ENCODE measurements at regions not wholly inside any gene's neighbourhood (a gene's known extent, or its start where the extent isn't known, plus 50 kb on each side); places are given as distances from the start of the nearest gene placed in this dataset.

- Histone ChIP-seq H2AFZ (ENCODE audit: low read depth, low read length) (no peak overlapping the region), H3K9me3 (replicated peaks; ENCODE audit: control insufficient read depth, insufficient read depth, low read length) (no peaks in the 10 kb centered on the region), H3K9ac (replicated peaks; ENCODE audit: extremely low read depth, insufficient read depth, low read length) (no peak overlapping the region), H3K4me2 (ENCODE audit: insufficient read depth, low read length) (no peak overlapping the region), H3K9me1 (replicated peaks; ENCODE audit: control insufficient read depth, extremely low read depth, insufficient read depth, low read length) (no peaks in the 10 kb centered on the region), H4K20me1 (replicated peaks; ENCODE audit: control insufficient read depth, extremely low read depth, insufficient read depth, low read length) (no peaks in the 10 kb centered on the region), H3K27me3 (ENCODE audit: control insufficient read depth in 2 of 2, insufficient read depth in 2 of 2, low read length in 2 of 2) (no peaks in the 10 kb centered on the region), H3K36me3 (ENCODE audit: control insufficient read depth in 2 of 2, extremely low read depth in 1 of 2, insufficient read depth in 2 of 2, low read length in 2 of 2) (no peaks in the 10 kb centered on the region), H3K4me1 (ENCODE audit: control insufficient read depth, extremely low read depth, insufficient read depth, low read length) (no peaks in the 10 kb centered on the region), H3K27ac (ENCODE audit: insufficient read depth, low read depth, low read length) (no peak overlapping the region), H3K4me3 (replicated peaks in 1 of 3; ENCODE audit: insufficient read depth in 1 of 3, low read depth in 1 of 3, low read length in 3 of 3) (no peak overlapping the region), H3K79me2 (ENCODE audit: control insufficient read depth, insufficient read depth, low read length) (no peaks in the 10 kb centered on the region)
- no TSS peak for BruUV-seq (replicated peaks)
- ChIA-PET POLR2A (no interaction called here), CTCF (interaction anchor here (1.0 kb wide), 1 partner anchor 50 kb away, joined by 3 read pairs; no protein-coding TSS in a partner anchor)
- no peak for FAIRE-seq
- intact Hi-C loops (cut with micrococcal nuclease): no loop called here
- TF ChIP-seq MAX (IDR thresholded peaks at IDR 0.05; ENCODE audit: insufficient read depth, insufficient read length): no peak
- TF ChIP-seq GATA2 (IDR thresholded peaks at IDR 0.05; ENCODE audit: insufficient read depth, insufficient read length, low read depth, low read length): no peak
- TF ChIP-seq FOS (IDR thresholded peaks at IDR 0.05; ENCODE audit: borderline replicate concordance, insufficient read depth, low read length): no peak
- no peak for TF ChIP-seq JUN (IDR thresholded peaks at IDR 0.05; ENCODE audit: borderline replicate concordance, insufficient read depth, insufficient read length, low read depth)
- TF ChIP-seq POLR2A (IDR thresholded peaks at IDR 0.05; ENCODE audit: low read depth, low read length): no peak
- TF ChIP-seq, protein P1, sequence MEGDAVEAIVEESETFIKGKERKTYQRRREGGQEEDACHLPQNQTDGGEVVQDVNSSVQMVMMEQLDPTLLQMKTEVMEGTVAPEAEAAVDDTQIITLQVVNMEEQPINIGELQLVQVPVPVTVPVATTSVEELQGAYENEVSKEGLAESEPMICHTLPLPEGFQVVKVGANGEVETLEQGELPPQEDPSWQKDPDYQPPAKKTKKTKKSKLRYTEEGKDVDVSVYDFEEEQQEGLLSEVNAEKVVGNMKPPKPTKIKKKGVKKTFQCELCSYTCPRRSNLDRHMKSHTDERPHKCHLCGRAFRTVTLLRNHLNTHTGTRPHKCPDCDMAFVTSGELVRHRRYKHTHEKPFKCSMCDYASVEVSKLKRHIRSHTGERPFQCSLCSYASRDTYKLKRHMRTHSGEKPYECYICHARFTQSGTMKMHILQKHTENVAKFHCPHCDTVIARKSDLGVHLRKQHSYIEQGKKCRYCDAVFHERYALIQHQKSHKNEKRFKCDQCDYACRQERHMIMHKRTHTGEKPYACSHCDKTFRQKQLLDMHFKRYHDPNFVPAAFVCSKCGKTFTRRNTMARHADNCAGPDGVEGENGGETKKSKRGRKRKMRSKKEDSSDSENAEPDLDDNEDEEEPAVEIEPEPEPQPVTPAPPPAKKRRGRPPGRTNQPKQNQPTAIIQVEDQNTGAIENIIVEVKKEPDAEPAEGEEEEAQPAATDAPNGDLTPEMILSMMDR (IDR thresholded peaks at IDR 0.05; ENCODE audit: extremely low read depth in 1 of 2, insufficient read depth in 1 of 2, low read depth in 1 of 2, low read length in 2 of 2): no peak
- TF ChIP-seq EZH2 (IDR thresholded peaks at IDR 0.05; ENCODE audit: borderline replicate concordance, low read depth, low read length, severe bottlenecking): no peak
- TF ChIP-seq POLR2AphosphoS5 (IDR thresholded peaks at IDR 0.05; ENCODE audit: insufficient read depth, low read depth, low read length): no peak
- no peak for TF ChIP-seq MYC (IDR thresholded peaks at IDR 0.05; ENCODE audit: low read depth, low read length)
- no peak for DNase-seq (ENCODE audit: low read depth, low spot score)
- dilution Hi-C loops (cut with MboI; ENCODE audit: extremely low pct_ligation_motif_present, low sequenced_read_pairs): no loop called here
These were observed 127.9 kb upstream of the SLC6A11 start for GRCh38 chr3:10688126-10688525.
